NOMO-1 treated with DMSO at 0.1 percent for 48 hours (cell line): ENCODE measurements at regions not wholly inside any gene's neighbourhood (a gene's known extent, or its start where the extent isn't known, plus 50 kb on each side); places are given as distances from the start of the nearest gene placed in this dataset.

Experiments used
- DNase-seq: peaks from one replicate; lab custom pipeline; 2025; ENCODE audit not compliant: unreplicated experiment; lab: John Stamatoyannopoulos, UW

DNA sequence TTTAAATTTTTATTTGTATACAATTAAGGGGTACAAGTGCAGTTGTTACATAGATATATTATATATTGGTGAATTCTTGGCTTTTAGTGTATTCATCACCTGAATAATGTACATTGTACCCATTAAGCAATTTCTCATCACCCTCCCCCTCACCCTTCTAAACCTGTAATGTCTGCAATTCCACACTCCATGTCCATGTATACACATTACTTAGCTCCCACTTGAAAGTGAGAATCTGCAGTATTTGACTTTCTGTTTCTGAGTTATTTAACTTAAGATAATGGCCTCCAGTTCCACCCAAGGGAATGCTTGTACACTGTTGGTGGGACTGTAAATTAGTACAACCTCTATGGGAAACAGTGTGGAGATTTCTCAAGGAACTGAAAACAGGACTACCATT is 383.2 kb upstream of the KCNMB2 start:
- DNase-seq: no peak

DNA sequence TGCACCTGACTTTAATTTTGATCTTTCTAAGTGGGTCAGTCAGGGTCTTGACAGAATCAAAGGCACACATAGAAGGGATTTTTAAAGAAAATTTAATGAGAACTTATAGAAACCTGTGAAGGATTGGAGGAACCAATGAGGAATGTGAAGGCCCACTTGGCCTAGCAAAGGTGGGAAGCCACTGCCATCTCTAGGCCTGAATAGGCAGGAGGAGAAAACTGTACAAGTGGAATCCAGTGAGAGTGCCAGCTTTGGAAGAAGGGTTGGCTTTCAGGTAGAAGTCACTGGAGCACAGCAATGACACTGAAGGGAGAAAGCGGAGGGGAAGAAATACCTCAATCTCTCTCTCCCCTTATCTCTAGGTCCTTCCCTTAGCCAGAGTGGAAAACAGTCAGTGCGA is 380.7 kb upstream of the KCNMB2 start:
- DNase-seq: no peak

DNA sequence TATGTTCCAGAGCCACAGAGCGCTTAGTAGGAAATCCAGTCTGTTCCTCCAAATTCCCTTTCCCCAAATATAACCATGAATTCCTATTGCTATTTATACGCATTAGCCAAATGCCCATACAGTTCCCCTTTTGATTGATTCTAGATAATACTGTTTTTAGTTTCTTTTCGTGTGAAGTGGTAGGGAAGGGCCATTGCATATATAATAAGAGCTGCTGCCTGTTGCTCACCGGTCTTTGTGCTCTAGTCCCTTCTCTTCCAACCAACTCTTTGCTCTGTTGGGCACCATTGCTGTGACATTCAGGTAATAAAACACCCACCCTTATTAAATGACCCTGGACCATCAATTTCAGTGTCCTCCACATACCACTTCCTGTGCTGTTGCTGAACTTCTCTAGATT is 379.9 kb upstream of the KCNMB2 start:
- no peak for DNase-seq

DNA sequence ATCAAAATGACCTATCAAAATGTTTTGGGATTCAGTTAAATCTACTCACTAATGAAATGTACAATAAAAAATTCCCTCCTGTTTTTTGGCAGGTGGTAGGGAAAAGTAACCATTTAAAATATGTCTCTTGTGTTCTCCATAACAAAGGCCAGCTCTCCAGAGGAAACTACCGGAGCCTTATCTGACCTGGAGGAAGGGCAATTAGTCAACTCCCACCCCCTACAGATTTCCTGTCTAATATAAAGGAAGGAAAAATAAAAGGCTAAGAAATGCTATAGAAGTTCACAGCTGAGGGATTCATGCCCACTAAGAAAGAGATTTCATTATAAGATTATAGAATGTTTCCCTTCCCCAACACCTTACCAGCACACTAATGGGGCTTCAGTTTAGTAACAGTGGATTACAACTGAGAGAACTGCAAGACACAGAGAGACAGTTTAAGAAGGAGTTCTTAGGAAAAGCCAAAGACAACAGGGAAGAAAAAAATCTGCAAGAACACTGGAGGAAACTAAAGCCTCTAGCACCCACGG is 376.5 kb upstream of the KCNMB2 start:
- no peak for DNase-seq

DNA sequence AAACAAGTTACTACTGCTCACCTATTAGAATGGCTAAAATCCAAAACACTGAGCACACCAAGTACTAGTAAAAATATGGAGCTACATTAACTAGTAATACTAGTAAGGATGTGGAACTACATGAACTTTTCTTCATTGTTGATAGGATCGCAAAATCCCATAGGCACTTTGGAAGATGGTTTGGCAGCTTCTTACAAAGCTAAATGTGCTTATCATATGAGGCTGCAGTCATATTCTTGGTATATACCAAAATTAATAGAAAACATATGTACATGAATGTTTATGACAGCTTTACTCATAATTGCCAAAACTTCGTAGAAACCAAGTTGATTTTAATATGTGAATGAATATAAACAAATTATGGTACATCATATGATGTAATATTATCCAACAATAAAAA is 366.8 kb upstream of the KCNMB2 start:
- no peak for DNase-seq

DNA sequence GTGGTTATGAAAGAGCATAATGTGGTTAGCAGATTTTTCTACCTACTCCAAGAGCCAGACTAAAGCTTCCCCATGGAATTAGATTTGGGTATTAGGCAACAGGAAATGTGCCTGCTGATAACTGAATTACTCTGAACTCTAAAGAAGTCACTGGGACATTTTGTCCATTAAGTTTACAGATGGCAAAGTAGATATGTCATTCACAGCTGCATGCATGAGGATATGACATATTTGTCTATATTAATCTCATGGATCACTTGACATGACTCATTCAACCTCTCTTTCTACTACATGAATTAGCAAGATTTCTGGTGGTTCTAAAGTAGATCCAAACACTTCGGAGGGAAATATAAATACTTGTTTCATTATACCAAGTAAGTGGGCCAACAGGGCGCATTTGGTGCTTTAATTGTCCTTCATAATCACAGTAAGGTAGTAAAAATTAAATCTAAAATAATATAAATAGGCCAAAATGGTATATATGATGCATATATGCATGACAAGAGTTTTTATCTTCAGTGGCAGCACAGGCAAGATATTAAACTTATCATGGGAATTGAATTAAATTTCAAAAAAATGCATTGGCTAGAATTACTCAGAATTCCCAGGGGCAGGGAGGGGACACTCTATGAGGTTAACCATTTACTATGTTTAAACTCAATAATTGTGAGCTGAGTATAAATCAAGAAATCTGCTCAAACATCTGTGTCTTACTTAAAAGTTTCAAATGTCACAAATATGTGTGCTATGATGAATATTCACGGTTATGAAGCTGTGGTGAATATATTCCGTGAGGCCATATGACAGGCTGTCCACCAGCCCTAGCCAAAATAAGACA is 365.3 kb upstream of the KCNMB2 start:
- no peak for DNase-seq

DNA sequence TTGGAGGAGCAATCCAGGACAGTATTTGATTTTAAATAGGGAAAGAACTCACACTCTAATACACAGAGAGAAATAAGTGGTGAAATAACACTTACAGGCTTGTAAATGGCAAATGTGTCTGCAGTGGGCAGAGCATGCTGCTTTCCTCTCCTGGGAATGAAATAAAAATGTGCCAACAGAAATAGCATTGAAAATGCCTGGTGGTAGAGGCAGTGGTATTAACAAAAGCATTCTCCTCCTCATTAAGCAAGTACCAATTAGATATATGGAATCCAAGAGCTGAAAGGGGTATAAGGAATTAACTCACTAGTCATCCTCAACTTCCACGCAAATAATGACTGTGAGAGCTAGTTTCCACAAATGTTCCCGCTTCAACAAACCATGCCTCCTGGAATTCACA is 364.1 kb upstream of the KCNMB2 start:
- DNase-seq: no peak

DNA sequence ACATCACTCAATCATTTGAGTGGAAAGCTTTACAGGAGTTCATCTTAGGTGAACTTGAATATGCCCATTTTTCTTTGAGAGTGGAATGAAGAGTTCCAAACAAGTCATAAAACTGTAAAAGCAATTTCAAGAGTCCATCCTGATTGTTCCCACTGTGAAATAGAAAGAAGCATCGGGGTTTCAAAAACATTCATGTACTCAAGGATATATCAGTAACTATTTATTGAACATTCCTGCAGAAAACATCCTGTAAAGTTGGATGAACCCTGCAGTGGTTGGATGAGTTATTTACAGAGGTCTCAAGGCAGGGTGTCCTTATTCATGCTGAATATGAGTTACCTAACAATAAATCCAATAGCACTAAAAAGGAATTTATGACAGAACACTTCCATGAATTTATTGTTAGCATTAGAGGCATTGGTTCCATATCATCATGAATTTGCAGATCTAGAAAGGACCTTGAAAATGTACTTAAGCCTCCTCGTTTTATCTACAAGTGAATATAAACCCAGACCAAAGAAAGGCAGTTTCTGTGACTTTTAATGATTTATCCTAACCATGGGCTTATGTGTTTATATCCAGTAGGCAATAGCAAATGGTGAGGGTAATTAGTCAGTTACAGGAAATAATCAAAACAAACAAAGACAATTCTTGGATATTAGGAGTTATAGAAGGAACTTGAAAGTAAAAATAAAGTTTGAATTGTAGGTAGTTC is 361.9 kb upstream of the KCNMB2 start:
- DNase-seq: no peak

DNA sequence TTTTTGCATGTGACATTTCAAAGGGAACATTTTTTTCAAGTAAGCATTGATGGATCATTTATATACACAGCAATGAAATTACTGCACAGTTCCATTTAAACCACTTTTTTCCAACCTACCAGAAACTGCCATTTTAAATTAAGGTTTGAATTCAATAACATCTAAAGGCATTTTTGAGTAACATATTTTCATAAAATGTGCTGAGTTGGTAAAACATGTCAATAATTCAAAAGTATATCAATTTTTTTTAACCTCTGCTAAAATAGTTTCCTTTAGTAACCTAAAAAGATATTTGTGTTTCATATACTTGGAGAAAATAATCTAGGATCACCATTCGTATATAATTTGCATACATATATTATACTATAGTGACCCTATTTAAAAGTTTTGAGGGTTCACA is 355.1 kb upstream of the KCNMB2 start:
- no peak for DNase-seq

DNA sequence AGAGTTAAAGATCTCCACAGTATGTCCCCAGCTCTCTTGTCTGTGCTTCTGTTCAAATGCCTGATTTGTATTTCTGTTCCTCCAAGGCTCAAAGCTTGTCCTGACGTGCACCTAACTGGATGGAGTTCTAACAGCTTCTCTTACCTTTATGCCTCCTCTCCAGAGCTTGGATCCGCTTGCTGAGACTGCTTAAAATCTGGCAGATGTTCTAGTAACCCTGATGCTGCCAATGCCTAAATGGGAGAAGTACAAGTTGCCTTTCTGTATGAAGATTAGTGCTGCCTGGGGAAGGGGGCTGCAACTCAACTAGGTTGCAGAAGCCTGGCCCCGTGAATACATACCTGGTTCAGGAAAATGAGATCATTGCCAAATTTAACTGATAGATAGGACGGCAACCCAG is 354.5 kb upstream of the KCNMB2 start:
- DNase-seq: no peak

DNA sequence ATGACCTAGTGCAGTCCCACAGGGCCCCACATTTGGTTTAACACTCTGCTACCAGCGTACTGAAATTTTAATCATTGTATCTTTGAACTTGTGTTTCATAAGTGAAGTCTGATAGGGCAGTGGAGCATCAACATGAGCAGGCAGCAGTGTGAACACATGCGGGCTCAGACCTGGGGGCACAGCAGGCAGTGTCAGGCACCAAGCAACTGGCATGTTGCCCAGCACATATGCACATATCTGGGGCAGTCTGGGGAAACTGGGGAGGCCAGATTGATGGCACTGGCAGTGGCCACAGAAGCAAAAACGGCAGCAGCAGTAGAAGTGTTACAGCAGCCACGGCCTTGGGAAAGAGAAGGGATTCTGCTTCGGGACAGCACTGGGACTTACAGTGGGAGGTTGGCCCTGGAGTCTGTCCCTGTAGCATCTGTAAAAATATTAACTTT is 353.9 kb upstream of the KCNMB2 start:
- no peak for DNase-seq

DNA sequence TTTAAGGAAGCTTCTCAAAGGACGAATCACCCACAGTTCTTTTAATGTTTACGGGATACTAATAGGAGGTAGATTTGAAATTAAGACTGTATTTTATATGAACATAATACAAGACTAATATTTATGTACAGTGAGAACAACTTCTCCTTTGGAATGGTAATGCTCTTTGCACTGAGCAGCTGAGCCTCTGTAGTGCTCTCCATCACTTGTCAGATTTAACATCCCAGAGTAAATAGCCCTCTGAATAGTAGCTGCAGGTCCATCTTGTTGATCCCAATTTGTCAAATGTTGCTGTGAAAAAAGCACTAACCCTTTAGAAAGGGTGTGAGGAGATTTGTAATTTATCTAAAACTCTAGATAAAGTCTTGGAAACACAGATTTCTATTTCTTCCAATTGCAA is 351.4 kb upstream of the KCNMB2 start:
- no peak for DNase-seq

DNA sequence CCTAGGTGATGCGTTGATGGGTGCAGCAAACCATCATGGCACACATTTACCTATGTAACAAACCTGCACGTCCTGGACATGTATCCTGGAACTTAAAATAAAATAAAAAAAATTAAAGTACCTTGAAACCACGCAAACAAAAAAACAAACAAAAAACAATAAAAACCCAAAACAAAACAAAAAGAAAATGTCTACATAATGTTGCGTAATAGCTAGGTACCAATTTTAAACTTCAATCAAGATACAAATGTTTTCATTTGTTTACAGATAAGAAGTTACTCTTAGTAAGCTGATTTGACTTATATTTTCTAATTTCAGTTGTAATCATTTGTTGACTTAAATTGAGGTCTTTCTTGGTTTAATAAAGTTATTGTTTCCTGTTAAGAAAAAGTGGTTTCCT is 349.6 kb upstream of the KCNMB2 start:
- no peak for DNase-seq

DNA sequence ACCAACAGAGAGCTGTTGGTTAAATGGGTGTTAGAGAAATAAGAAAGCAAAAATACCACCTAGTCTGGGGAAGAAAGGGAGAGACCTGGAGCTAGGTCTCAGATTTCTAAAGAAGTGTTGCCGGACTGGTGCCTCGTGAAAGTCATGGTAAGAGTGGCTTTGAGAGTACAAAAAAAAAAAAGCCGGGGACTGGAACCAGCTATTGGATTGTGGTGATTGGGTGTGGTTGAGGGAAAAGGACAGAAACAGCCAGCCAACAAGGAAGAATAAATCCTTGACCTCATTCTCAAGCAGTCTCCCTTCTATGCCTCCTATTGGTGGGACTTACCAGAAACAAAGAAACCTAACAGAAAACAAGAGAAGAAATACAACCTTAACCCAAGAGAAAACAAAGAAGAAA is 346.4 kb upstream of the KCNMB2 start:
- DNase-seq: no peak

DNA sequence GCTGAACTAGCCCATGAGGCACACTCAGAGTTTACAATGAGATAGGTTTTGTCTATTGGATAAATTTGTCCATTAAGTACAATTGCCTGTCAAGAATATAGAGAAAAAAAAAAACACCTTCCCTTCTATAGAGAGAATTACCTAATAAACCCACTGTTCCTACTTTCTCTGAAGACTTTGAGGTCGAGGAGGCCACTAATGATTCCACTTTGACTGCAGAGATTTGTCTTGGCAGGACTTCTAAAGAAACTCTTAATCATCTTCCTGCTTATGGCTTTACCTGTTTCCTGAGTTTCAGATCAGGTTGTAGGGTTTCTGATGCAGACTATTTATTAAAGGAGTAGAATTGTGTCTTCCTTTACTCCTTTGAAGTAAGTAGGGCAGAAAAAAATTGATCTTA is 342.4 kb upstream of the KCNMB2 start:
- no peak for DNase-seq

DNA sequence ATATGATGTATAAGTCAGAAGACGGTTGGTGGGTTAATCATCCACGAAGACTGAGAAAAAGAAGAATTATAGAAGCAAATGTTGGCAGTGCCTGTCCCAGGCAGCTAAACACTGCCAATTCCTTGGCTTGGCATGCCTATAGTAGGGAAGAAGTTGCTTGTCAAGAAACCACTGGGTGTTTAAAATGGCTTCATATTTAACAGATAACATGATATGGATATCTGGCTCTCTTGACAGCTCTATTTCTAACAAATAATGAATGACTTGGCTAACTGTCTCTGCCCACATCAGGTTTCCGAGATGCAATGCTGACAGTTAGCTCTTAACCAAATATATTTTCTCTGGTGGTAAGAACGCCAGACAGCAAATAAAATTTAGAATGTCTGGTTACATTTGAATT is 341.7 kb upstream of the KCNMB2 start:
- DNase-seq: no peak

DNA sequence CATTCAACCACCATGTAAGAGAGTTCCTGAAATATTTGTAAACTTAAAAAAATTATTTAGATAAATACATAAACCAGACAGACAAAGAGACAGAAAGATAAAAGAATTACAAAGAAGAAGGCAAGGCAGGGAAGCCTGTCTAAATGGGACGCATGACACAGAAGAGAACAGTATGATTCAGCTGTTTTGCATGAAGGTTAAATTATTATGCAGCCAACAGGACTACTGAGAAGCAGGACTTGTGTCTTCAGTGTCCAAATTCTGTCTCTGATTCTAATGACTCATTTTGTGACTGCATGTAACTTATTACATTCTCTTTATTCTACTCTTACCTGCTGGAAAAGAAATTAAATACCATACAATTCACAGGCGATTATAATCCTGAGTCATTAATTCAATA is 340.4 kb upstream of the KCNMB2 start:
- no peak for DNase-seq

DNA sequence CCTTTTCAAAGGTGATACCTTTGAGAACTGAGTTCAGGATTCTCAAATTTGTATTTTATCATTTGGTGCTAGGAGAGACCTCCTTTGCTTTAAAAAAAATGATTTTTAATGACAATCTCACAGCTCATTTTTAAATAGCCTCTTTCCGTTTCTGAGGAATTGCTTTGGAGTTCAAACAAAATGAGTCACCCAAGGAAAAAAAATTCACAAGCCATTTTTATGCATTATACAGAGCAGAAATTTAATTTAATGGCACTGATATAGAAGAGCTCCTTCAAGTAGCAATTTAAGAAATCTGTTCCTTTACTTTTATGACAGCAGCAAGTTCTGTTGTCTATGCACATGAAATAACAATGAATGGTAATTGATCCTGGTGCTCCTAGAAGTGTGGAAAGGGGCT is 337.9 kb upstream of the KCNMB2 start:
- DNase-seq: no peak

DNA sequence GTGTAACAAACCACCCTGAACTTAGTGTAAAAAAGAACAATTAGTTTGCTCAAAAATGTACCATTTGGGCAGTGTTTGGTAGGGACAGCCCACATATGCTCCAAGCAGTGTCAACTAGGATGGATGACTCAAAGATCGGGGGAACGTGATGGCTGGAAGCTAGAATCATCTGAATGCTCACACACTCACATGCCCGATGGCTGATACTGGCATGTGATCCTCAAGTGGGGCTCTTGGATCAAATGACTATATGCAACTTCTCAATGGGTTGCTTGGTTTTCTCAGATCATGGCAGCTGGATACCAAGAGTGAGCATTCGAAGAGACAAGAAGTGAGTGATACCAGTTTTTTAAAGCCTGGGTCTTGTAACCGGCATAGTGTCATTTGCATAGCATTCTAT is 335.9 kb upstream of the KCNMB2 start:
- DNase-seq: no peak

DNA sequence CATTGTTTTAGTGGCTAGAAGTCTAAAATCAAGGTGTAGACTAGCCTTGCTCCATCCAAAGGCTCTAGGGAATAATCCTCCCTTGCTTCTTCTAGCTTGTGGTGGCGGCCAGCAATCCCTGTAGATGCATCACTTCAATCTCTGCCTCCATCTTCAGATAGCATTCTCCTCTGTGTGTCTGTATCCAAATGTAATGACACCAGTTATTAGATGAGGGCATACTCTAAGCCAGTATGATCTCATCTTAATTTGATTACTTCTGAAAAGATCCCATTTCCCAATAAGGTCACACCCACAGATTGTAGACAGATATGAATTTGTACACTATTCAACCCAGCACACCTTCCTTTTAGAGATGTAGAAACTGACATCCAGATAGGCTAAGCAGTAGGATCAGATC is 334.5 kb upstream of the KCNMB2 start:
- no peak for DNase-seq

DNA sequence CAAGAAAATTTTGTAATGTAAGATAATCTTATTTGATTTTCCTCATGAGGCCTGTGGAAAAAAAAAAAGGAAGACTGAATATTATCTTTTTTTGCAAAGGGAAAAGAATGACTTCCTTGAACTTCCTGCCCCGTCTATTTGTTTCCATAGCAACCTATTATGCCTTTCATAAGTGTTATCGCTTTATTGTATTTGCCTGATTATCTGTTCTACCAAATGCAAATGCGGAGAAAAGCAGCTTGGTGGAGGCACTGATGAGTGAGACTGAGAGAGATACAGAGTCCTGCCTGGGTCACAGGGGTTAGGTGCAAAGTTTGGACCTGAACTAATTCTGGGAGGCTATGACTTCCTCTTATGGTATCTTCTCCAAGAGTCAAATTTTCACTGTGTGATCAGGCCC is 334.0 kb upstream of the KCNMB2 start:
- DNase-seq: no peak

DNA sequence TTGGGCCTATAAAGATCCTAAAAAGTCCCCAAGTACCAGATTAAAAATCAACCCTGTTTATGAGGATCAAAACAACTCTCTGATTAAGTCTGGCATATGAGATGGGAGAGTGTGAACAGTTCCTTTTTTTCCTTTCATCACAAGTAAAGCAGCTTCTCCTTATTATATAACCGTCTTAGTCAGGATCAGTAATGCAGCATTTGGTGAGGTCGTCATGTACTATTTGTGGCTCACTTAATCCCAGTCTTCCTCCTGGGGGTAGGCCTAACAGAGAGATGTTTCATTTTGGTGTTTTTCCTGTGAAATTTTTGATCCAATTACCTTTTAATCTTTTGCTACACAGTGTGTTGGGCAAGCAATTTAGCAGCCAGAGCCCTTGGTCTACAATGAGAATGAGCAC is 333.1 kb upstream of the KCNMB2 start:
- DNase-seq: peak; percentile 29
